ENCODE measurements at regions not wholly inside any gene's neighbourhood (a gene's known extent, or its start where the extent isn't known, plus 50 kb on each side); places are given as distances from the start of the nearest gene placed in this dataset.

GRCh38 chr6:170022291-170022722, 268.6 kb downstream of the DLL1 start:
- TF ChIP-seq POLR2A (IDR thresholded peaks at IDR 0.05) (no peak), CTCF (IDR thresholded peaks at IDR 0.05) (no peak)
- H3K4me3 ChIP-seq: peak overlapping the region; percentile 29 to 58
- no peak for DNase-seq
- H3K27ac ChIP-seq: no peak overlapping the region
- WGBS, 2 donors: 48 to 75% methylated on average over 21 to 22 of the region's 23 CpGs
- H3K36me3 ChIP-seq (ENCODE audit: low read depth, missing control alignments): no peaks in the 10 kb centered on the region
- H3K4me1 ChIP-seq: peaks cover 5% of the 10 kb centered on the region
- intact Hi-C loops (cut with DNase I; ENCODE audit: low total_unique reads): no loop called here
- no peaks in the 10 kb centered on the region for H3K27me3 ChIP-seq
- H3K9me3 ChIP-seq: no peaks in the 10 kb centered on the region

GRCh38 chr6:170021579-170021978, 269.3 kb downstream of the DLL1 start:
- TF ChIP-seq POLR2A (IDR thresholded peaks at IDR 0.05) (no peak), CTCF (IDR thresholded peaks at IDR 0.05) (no peak)
- Histone ChIP-seq H3K27me3 (no peaks in the 10 kb centered on the region), H3K4me3 (no peak overlapping the region), H3K9me3 (no peaks in the 10 kb centered on the region), H3K4me1 (peaks cover 7% of the 10 kb centered on the region), H3K36me3 (ENCODE audit: low read depth, missing control alignments) (no peaks in the 10 kb centered on the region), H3K27ac (no peak overlapping the region)
- 83 to 88% methylated on average over 6 to 9 of the region's 9 CpGs for WGBS, 2 donors
- intact Hi-C loops (cut with DNase I; ENCODE audit: low total_unique reads): no loop called here
- no peak for DNase-seq

- H3K9me3 ChIP-seq: no peaks in the 10 kb centered on the region
- intact Hi-C loops (cut with DNase I; ENCODE audit: low total_unique reads): no loop called here
- TF ChIP-seq POLR2A (IDR thresholded peaks at IDR 0.05): no peak
- TF ChIP-seq CTCF (IDR thresholded peaks at IDR 0.05): no peak
- H3K27ac ChIP-seq: no peak overlapping the region
- H3K4me1 ChIP-seq: peaks cover 7% of the 10 kb centered on the region
- DNase-seq: no peak
- WGBS, 2 donors: 96 to 98% methylated on average over 20 of the region's 20 CpGs
- no peaks in the 10 kb centered on the region for H3K27me3 ChIP-seq
- no peaks in the 10 kb centered on the region for H3K36me3 ChIP-seq (ENCODE audit: low read depth, missing control alignments)
- no peak overlapping the region for H3K4me3 ChIP-seq
These were observed 268.6 kb downstream of the ERMARD start for GRCh38 chr6:170019818-170020583.

GRCh38 chr6:170018936-170019817, 267.8 kb downstream of the ERMARD start:
- Histone ChIP-seq H3K27me3 (no peaks in the 10 kb centered on the region), H3K36me3 (ENCODE audit: low read depth, missing control alignments) (no peaks in the 10 kb centered on the region), H3K9me3 (no peaks in the 10 kb centered on the region), H3K27ac (no peak overlapping the region), H3K4me3 (no peak overlapping the region), H3K4me1 (peaks cover 7% of the 10 kb centered on the region)
- no peak for TF ChIP-seq CTCF (IDR thresholded peaks at IDR 0.05)
- no peak for TF ChIP-seq POLR2A (IDR thresholded peaks at IDR 0.05)
- WGBS, 2 donors: 87 to 93% methylated on average over 19 of the region's 19 CpGs
- intact Hi-C loops (cut with DNase I; ENCODE audit: low total_unique reads): no loop called here
- DNase-seq: no peak

Measured in testis (tissue), 2 donors.